GDM1 (cell line): ENCODE measurements at regions not wholly inside any gene's neighbourhood (a gene's known extent, or its start where the extent isn't known, plus 50 kb on each side); places are given as distances from the start of the nearest gene placed in this dataset.
"Not testable (repeated sequence)": the region's sequence is repeated elsewhere in the genome, so short reads cannot be mapped to it uniquely, and the experiment has no call there.

Source experiments
- DNase-seq: peaks from one replicate; lab custom pipeline; 2025; lab: John Stamatoyannopoulos, UW

- DNase-seq: no peak
Observed at GRCh38 chr4:19592391-19592790, 659.3 kb upstream of the SLIT2 start.

- DNase-seq: no peak
Observed at GRCh38 chr4:19583827-19584569, 667.7 kb upstream of the SLIT2 start.

- DNase-seq: no peak
Observed at GRCh38 chr4:19580095-19580494, 671.6 kb upstream of the SLIT2 start.

GRCh38 chr4:19579608-19580007 is 672.1 kb upstream of the SLIT2 start:
- no peak for DNase-seq

GRCh38 chr4:19577097-19577496 is 674.6 kb upstream of the SLIT2 start:
- no peak for DNase-seq

GRCh38 chr4:19575924-19576323 is 675.8 kb upstream of the SLIT2 start:
- no peak for DNase-seq

GRCh38 chr4:19566041-19566440 is 685.7 kb upstream of the SLIT2 start:
- DNase-seq: no peak

- no peak for DNase-seq
Observed at GRCh38 chr4:19562456-19562855, 689.2 kb upstream of the SLIT2 start.

- DNase-seq: no peak
Observed at GRCh38 chr4:19557161-19557560, 694.5 kb upstream of the SLIT2 start.

GRCh38 chr4:19556276-19556675 is 695.4 kb upstream of the SLIT2 start:
- not testable (repeated sequence) for DNase-seq

GRCh38 chr4:19547463-19547862 is 704.2 kb upstream of the SLIT2 start:
- DNase-seq: no peak

GRCh38 chr4:19544446-19545125 is 707.1 kb upstream of the SLIT2 start:
- DNase-seq: no peak

- DNase-seq: no peak
Observed at GRCh38 chr4:19540859-19541540, 710.7 kb upstream of the SLIT2 start.

GRCh38 chr4:19539201-19539600 is 712.5 kb upstream of the SLIT2 start:
- no peak for DNase-seq

GRCh38 chr4:19534159-19534558 is 717.5 kb upstream of the SLIT2 start:
- no peak for DNase-seq

- no peak for DNase-seq
Observed at GRCh38 chr4:19531906-19532848, 719.5 kb upstream of the SLIT2 start.

- no peak for DNase-seq
Observed at GRCh38 chr4:19523964-19524363, 727.7 kb upstream of the SLIT2 start.

- no peak for DNase-seq
Observed at GRCh38 chr4:19522966-19523365, 728.7 kb upstream of the SLIT2 start.

GRCh38 chr4:19520939-19521520 is 730.7 kb upstream of the SLIT2 start:
- no peak for DNase-seq

GRCh38 chr4:19514276-19515070 is 737.2 kb upstream of the SLIT2 start:
- DNase-seq: no peak

- DNase-seq: no peak
Observed at GRCh38 chr4:19512086-19512485, 739.6 kb upstream of the SLIT2 start.
